ENCODE measurements at regions not wholly inside any gene's neighbourhood (a gene's known extent, or its start where the extent isn't known, plus 50 kb on each side); places are given as distances from the start of the nearest gene placed in this dataset.

DNA sequence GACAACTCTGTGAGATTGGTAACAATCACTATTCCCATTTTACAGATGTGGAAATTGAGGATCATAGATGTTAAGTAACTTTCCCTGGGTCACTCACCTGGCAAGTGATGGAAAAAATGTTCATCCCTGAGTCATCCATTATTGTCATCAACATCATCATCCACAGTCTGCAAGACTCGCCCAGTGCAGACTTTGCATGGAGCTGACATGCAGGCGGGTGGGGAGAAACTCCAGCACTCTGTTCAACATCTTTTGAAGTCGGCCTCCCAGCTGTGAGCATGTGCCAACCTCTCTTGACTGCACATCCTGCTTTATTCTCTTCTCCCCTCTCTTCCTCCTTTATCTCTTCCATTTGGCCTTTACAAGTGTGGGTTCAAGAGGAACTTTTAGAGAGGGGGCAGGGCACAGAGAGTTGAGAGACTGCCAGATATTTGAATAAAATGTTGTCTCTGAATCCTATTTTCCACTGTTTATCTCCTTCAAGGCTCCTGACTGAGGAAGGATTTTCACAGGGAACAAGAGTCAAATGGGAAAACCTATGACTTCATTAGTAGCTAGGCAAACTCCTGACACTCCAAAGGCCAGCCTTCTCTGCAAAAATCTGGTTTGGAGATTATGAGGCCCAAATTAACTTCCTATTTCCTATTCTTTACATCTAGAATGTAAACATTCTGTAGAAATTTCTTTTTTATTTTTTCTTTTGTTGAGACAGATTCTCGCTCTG is 283.7 kb upstream of the PODXL start:
- TF ChIP-seq GABPA (IDR thresholded peaks at IDR 0.05; ENCODE audit: low read depth), result no peak
- TF ChIP-seq, protein P1, sequence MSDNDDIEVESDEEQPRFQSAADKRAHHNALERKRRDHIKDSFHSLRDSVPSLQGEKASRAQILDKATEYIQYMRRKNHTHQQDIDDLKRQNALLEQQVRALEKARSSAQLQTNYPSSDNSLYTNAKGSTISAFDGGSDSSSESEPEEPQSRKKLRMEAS (IDR thresholded peaks at IDR 0.05; ENCODE audit: low read depth), result no peak
- TF ChIP-seq RAD21 (IDR thresholded peaks at IDR 0.05; ENCODE audit: low read length), result no peak
- no peak for TF ChIP-seq EZH2phosphoT487 (IDR thresholded peaks at IDR 0.05; ENCODE audit: borderline replicate concordance, low read depth)
- no peak for TF ChIP-seq POLR2AphosphoS5 (IDR thresholded peaks at IDR 0.05; ENCODE audit: low read depth, low read length)
- TF ChIP-seq, protein P2, sequence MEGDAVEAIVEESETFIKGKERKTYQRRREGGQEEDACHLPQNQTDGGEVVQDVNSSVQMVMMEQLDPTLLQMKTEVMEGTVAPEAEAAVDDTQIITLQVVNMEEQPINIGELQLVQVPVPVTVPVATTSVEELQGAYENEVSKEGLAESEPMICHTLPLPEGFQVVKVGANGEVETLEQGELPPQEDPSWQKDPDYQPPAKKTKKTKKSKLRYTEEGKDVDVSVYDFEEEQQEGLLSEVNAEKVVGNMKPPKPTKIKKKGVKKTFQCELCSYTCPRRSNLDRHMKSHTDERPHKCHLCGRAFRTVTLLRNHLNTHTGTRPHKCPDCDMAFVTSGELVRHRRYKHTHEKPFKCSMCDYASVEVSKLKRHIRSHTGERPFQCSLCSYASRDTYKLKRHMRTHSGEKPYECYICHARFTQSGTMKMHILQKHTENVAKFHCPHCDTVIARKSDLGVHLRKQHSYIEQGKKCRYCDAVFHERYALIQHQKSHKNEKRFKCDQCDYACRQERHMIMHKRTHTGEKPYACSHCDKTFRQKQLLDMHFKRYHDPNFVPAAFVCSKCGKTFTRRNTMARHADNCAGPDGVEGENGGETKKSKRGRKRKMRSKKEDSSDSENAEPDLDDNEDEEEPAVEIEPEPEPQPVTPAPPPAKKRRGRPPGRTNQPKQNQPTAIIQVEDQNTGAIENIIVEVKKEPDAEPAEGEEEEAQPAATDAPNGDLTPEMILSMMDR (IDR thresholded peaks at IDR 0.05), result no peak
- no peak for TF ChIP-seq FOSL2 (IDR thresholded peaks at IDR 0.05; ENCODE audit: borderline replicate concordance, low read depth)

Data from SK-N-SH (cell line).